AG09309 (cell line): ENCODE measurements at regions not wholly inside any gene's neighbourhood (a gene's known extent, or its start where the extent isn't known, plus 50 kb on each side); places are given as distances from the start of the nearest gene placed in this dataset.

ENCODE experiments used
- DNase-seq: peaks from one replicate; pipeline ENCODE4 v3.0.0-alpha.2; 2010; ENCODE audit warnings: low read depth
- H3K4me3 ChIP-seq: 2 replicates; pipeline ENCODE4 v1.5.1; 2011; ENCODE audit warnings: mild to moderate bottlenecking, low read depth, low read length, moderate library complexity; ENCODE audit not compliant: control insufficient read depth
- TF ChIP-seq, protein P1 (sequence below): IDR thresholded peaks from 2 replicates; pipeline ENCODE4 v1.5.1; 2011; ENCODE audit warnings: mild to moderate bottlenecking, low read depth, low read length, inconsistent platforms; ENCODE audit not compliant: insufficient read depth, control insufficient read depth; ENCODE audit errors: missing control alignments

DNA sequence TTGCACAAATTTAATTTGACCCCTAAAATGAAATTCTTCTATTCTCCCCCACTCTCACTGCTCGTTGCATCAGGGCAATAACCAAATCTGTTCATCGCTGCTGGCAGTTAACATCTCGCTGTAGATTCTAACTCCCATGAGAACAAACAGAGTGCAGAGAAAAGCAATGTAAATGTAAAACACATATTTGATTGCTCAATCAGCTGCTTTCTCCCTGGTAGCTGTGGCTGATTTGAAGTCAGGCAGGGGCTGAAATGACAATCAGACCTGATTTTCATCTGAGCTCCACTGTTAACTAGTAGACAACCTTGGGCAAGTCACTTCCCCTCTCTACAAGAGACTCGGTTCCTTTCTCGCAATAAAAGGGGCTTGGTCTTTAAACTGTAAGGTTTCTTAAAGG lies 119.8 kb upstream of the CPNE4 start:
- no peak overlapping the region for H3K4me3 ChIP-seq
- DNase-seq: no peak
- TF ChIP-seq, protein P1, sequence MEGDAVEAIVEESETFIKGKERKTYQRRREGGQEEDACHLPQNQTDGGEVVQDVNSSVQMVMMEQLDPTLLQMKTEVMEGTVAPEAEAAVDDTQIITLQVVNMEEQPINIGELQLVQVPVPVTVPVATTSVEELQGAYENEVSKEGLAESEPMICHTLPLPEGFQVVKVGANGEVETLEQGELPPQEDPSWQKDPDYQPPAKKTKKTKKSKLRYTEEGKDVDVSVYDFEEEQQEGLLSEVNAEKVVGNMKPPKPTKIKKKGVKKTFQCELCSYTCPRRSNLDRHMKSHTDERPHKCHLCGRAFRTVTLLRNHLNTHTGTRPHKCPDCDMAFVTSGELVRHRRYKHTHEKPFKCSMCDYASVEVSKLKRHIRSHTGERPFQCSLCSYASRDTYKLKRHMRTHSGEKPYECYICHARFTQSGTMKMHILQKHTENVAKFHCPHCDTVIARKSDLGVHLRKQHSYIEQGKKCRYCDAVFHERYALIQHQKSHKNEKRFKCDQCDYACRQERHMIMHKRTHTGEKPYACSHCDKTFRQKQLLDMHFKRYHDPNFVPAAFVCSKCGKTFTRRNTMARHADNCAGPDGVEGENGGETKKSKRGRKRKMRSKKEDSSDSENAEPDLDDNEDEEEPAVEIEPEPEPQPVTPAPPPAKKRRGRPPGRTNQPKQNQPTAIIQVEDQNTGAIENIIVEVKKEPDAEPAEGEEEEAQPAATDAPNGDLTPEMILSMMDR: no peak

DNA sequence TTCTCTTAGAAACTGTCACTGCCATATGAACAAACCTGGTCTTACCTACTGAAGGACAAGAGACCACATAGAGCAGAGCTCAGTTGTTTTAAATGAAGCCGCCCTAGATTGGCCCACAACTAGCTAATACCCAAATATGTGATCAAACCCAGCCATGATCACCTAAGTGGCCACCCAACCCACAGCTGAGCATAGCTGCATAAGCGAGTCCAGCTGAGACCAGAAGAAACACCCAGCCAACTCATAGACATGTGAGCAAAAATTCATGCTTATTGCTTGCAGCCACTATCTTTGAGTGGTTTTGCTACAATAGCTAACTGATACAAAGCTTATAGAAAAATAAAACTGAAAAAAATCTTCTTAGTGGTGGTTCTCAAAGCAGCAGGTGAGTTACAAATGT lies 124.3 kb upstream of the CPNE4 start:
- H3K4me3 ChIP-seq: no peak overlapping the region
- TF ChIP-seq, protein P1: no peak
- no peak for DNase-seq

DNA sequence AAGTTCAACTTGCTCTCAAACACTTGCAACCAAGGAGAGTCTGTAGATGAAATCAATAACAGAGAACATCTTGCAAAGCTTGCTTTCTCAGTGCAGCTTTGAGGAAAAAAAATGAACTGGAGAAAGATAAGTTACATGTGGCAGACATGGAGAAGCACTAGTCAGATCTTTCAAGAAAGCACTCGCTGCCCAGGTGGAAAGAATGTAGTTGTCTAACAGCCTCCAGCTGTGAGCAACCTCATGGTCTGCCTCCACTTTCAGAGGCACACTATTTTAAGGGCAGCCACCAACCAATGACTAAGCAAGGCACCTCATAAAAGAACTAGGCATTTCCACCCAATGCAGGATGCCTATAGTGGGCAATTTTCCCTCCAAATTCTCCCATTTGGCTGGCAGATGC lies 125.4 kb upstream of the CPNE4 start:
- TF ChIP-seq, protein P1: no peak
- no peak overlapping the region for H3K4me3 ChIP-seq
- no peak for DNase-seq

DNA sequence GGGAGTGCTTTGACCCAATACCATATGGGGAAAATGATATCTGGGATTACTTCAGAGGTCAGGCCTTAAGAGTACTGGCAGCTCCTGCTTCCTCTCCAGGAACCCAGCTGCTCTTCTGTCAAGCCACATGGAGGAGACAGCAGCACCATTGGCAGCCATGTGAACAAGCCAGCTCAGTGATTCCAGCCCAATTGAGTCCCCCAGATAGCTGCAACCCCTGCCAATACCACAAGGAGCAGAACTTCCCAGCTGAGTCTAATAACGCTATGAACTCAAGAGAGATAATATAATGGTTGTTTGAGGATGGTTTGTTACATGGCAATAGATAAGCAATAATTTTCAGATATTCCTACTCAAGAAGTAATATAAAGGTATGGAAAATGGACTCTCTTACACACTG lies 126.8 kb upstream of the CPNE4 start:
- H3K4me3 ChIP-seq: no peak overlapping the region
- TF ChIP-seq, protein P1: no peak
- DNase-seq: no peak

DNA sequence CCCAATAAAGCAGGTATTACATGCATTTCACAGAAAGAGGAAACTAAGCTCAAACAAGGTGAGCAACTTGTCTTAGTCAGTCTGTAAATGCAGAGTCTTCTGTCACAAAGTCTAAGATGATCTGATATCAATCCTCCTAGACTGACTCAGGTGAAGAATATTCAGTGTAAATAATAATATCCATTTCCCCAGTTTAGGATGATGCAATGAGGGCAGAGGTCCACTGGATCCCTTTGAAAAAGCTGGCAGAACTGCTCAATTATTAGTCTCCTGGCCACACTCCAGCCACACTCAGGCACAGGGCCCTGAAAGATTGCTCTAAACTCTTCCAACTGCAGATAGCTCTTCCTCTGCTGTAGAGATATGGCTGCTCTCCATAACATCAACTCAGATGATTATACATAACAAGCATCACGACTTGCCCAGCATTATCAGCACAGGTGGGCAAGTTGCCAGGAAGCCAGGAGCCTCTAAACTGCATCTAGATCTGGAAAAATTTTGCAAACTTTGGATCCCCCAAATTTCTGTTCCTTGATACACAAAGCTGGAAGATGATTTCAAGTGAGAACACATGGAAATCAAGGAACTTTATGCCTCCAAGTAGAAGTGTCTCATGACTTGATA lies 129.8 kb upstream of the CPNE4 start:
- TF ChIP-seq, protein P1: no peak
- DNase-seq: no peak
- H3K4me3 ChIP-seq: no peak overlapping the region

DNA sequence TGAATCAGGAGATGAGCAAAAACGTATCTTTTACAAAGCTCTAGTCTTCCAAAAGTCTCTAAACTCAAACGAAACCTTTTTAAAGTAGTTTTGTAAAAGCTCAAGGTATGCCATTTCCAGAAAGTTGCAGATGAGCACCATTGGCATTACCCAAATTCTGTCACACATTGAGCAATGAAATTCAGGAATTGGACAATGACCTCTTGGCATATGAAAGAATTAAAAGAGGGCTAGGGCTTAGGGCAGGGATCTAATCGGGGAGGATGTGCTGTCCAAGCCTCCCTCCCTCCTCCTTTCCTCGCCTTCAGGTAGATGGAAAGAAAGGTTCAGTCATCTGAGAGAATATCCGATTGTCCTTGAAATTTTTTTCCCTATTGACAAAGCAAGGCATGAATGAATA lies 133.1 kb upstream of the CPNE4 start:
- no peak overlapping the region for H3K4me3 ChIP-seq
- TF ChIP-seq, protein P1: no peak
- DNase-seq: no peak

DNA sequence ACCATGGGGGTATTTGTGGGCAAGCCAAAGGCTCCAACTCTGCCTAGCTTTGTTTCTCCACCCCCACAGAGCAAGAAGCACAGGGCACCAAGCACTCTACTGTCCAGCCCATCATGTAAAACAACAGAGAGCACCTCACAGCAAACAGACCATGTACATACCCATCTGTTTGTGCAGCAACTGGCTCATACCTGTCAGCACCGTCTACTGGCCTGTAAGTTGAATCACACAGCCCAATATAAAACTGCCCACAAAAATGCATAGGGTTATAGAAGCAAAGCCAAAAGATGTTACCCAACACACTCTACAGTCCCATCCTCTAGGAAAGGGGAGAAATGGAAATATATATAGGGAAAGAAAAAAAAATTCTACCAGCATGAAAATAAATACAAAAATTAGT lies 139.7 kb upstream of the CPNE4 start:
- DNase-seq: no peak
- TF ChIP-seq, protein P1: no peak

More for the DNA sequence above, 139.7 kb upstream of the CPNE4 start:
- H3K4me3 ChIP-seq: no peak overlapping the region
